ENCODE measurements at regions not wholly inside any gene's neighbourhood (a gene's known extent, or its start where the extent isn't known, plus 50 kb on each side); places are given as distances from the start of the nearest gene placed in this dataset.

DNA sequence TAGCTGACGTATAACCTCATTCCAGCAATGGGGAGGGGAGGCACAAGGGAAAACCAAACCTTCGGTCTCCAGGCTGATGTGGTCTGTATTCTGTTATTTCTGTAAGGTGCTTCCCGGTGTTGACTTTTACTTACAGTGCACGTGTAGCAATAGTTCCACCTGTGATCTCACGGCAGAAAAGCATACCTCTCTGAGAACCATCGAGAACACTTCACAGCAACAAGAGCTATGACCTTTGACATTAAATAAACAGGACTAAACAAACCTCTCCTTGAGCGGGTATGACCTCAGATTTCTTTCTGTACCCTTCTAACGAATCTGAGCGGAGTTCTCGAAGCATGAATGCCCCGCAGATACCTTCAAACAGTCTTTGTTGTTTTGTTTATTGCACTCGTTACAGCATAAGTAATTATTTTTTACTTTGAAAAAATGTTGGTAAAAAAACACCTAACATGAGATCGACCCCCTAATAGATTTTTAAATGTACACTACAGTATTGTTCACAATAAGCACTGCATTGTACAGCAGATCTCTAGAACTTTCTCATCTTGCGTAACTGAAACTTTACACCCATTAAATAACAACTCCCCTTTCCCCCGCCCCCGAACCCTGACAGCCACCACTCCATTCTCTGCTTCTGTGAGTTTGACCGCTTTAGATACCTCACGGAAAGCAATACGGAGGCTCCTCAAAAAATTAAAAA is 282.3 kb downstream of the GATA3 start:
- intact Hi-C loops (cut with DNase I): no loop called here
- peak overlapping the region in 2 of 3 donors; percentile 3 to 43 for H3K4me3 ChIP-seq (ENCODE audit: low read length in 3 of 3)
- H3K27me3 ChIP-seq (ENCODE audit: control insufficient read depth, insufficient read depth, low read length): peaks cover 10% of the 10 kb centered on the region
- H3K4me1 ChIP-seq (ENCODE audit: control insufficient read depth in 2 of 3, insufficient read depth in 2 of 3, low read depth in 1 of 3, low read length in 3 of 3): peaks cover 0 to 6% (median 0%) of the 10 kb centered on the region in 3 donors
- TF ChIP-seq, protein P1, sequence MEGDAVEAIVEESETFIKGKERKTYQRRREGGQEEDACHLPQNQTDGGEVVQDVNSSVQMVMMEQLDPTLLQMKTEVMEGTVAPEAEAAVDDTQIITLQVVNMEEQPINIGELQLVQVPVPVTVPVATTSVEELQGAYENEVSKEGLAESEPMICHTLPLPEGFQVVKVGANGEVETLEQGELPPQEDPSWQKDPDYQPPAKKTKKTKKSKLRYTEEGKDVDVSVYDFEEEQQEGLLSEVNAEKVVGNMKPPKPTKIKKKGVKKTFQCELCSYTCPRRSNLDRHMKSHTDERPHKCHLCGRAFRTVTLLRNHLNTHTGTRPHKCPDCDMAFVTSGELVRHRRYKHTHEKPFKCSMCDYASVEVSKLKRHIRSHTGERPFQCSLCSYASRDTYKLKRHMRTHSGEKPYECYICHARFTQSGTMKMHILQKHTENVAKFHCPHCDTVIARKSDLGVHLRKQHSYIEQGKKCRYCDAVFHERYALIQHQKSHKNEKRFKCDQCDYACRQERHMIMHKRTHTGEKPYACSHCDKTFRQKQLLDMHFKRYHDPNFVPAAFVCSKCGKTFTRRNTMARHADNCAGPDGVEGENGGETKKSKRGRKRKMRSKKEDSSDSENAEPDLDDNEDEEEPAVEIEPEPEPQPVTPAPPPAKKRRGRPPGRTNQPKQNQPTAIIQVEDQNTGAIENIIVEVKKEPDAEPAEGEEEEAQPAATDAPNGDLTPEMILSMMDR (IDR thresholded peaks at IDR 0.05; ENCODE audit: borderline replicate concordance, extremely low read depth, insufficient read depth): no peak
- H3K9ac ChIP-seq (ENCODE audit: low read length in 3 of 3): peak overlapping the region in 1 of 3 donors; percentile 7
- FAIRE-seq (no peak), DNase-seq (peak in 4 of 5 donors; percentile 37 to 70 (median 54))
- H3K9me3 ChIP-seq (ENCODE audit: control insufficient read depth in 2 of 3, insufficient read depth in 1 of 3, low read length in 3 of 3): no peaks in the 10 kb centered on the region
- no peaks in the 10 kb centered on the region for H3K36me3 ChIP-seq (ENCODE audit: control insufficient read depth in 2 of 3, insufficient read depth in 3 of 3, low read length in 3 of 3)
- H3K27ac ChIP-seq (ENCODE audit: low read depth in 2 of 2, low read length in 2 of 2): no peak overlapping the region

GRCh38 chr10:8337332-8337651 is 282.8 kb downstream of the GATA3 start:
- intact Hi-C loops (cut with DNase I): no loop called here
- no peaks in the 10 kb centered on the region for H3K36me3 ChIP-seq (ENCODE audit: control insufficient read depth in 2 of 3, insufficient read depth in 3 of 3, low read length in 3 of 3)
- no peak overlapping the region for H3K9ac ChIP-seq (ENCODE audit: low read length in 3 of 3)
- H3K9me3 ChIP-seq (ENCODE audit: control insufficient read depth in 2 of 3, insufficient read depth in 1 of 3, low read length in 3 of 3): no peaks in the 10 kb centered on the region
- H3K27ac ChIP-seq (ENCODE audit: low read depth in 2 of 2, low read length in 2 of 2): no peak overlapping the region
- peak overlapping the region in 1 of 3 donors; percentile 43 for H3K4me3 ChIP-seq (ENCODE audit: low read length in 3 of 3)
- H3K4me1 ChIP-seq (ENCODE audit: control insufficient read depth in 2 of 3, insufficient read depth in 2 of 3, low read depth in 1 of 3, low read length in 3 of 3): peaks cover 0 to 2% (median 0%) of the 10 kb centered on the region in 3 donors
- no peak for DNase-seq
- FAIRE-seq: no peak
- peaks cover 7% of the 10 kb centered on the region for H3K27me3 ChIP-seq (ENCODE audit: control insufficient read depth, insufficient read depth, low read length)
- TF ChIP-seq, protein P1 (IDR thresholded peaks at IDR 0.05; ENCODE audit: borderline replicate concordance, extremely low read depth, insufficient read depth): no peak

- DNase-seq (no peak), FAIRE-seq (no peak)
- peaks cover 4% of the 10 kb centered on the region for H3K27me3 ChIP-seq (ENCODE audit: control insufficient read depth, insufficient read depth, low read length)
- H3K9ac ChIP-seq (ENCODE audit: low read length in 3 of 3): no peak overlapping the region
- no peaks in the 10 kb centered on the region for H3K4me1 ChIP-seq (ENCODE audit: control insufficient read depth in 2 of 3, insufficient read depth in 2 of 3, low read depth in 1 of 3, low read length in 3 of 3)
- no peaks in the 10 kb centered on the region for H3K9me3 ChIP-seq (ENCODE audit: control insufficient read depth in 2 of 3, insufficient read depth in 1 of 3, low read length in 3 of 3)
- intact Hi-C loops (cut with DNase I): no loop called here
- TF ChIP-seq, protein P1 (IDR thresholded peaks at IDR 0.05; ENCODE audit: borderline replicate concordance, extremely low read depth, insufficient read depth): no peak
- H3K27ac ChIP-seq (ENCODE audit: low read depth in 2 of 2, low read length in 2 of 2): no peak overlapping the region
- no peaks in the 10 kb centered on the region for H3K36me3 ChIP-seq (ENCODE audit: control insufficient read depth in 2 of 3, insufficient read depth in 3 of 3, low read length in 3 of 3)
- H3K4me3 ChIP-seq (ENCODE audit: low read length in 3 of 3): no peak overlapping the region
Observed at GRCh38 chr10:8338177-8338766, 283.8 kb downstream of the GATA3 start.

Measured in kidney (tissue), 13 donors.